Large intestine (tissue), 3 donors: ENCODE measurements at regions not wholly inside any gene's neighbourhood (a gene's known extent, or its start where the extent isn't known, plus 50 kb on each side); places are given as distances from the start of the nearest gene placed in this dataset.
A peak's percentile ranks its signal among the peaks of the same experiment; 100 is the strongest.
"Not testable (repeated sequence)": the region's sequence is repeated elsewhere in the genome, so short reads cannot be mapped to it uniquely, and the experiment has no call there.

ENCODE experiments used
- DNase-seq, 2 donors: peaks; one replicate each; pipeline versions ENCODE4 v3.0.0 to v3.0.0-alpha.2; 2013
- H3K27ac ChIP-seq: one replicate; pipeline ENCODE4 v1.5.1; 2013; ENCODE audit warnings: low read length
- H3K27me3 ChIP-seq: 2 replicates; pipeline ENCODE4 v1.6.1; 2013; ENCODE audit warnings: low read length; ENCODE audit not compliant: control insufficient read depth, insufficient read depth
- H3K36me3 ChIP-seq: 2 replicates; pipeline ENCODE4 v1.6.1; 2013; ENCODE audit warnings: low read length; ENCODE audit not compliant: control insufficient read depth, insufficient read depth
- H3K4me1 ChIP-seq: one replicate; pipeline ENCODE4 v1.6.1; 2013; ENCODE audit warnings: low read length; ENCODE audit not compliant: control insufficient read depth, insufficient read depth
- H3K4me3 ChIP-seq: one replicate; pipeline ENCODE4 v1.5.1; 2013; ENCODE audit warnings: low read length
- H3K9me3 ChIP-seq: one replicate; pipeline ENCODE4 v1.6.1; 2013; ENCODE audit warnings: mild to moderate bottlenecking, low read depth, low read length, moderate library complexity; ENCODE audit not compliant: control insufficient read depth
- WGBS: methylation state at CpG from one replicate; pipeline ENCODE4 v1.1.5; 2013; ENCODE audit warnings: low lambda C conversion rate; ENCODE audit not compliant: insufficient coverage; 5-methylcytosine and 5-hydroxymethylcytosine counted together

- Histone ChIP-seq H3K27ac (no peak overlapping the region), H3K27me3 (no peaks in the 10 kb centered on the region), H3K9me3 (no peaks in the 10 kb centered on the region), H3K4me3 (no peak overlapping the region), H3K36me3 (no peaks in the 10 kb centered on the region), H3K4me1 (no peaks in the 10 kb centered on the region)
- WGBS = 33% methylated on average over 1 of the region's 1 CpG
- peak in 1 of 2 donors; percentile 4 for DNase-seq
These were observed 784.6 kb upstream of the NUDT12 start for GRCh38 chr5:104347119-104347708.

DNA sequence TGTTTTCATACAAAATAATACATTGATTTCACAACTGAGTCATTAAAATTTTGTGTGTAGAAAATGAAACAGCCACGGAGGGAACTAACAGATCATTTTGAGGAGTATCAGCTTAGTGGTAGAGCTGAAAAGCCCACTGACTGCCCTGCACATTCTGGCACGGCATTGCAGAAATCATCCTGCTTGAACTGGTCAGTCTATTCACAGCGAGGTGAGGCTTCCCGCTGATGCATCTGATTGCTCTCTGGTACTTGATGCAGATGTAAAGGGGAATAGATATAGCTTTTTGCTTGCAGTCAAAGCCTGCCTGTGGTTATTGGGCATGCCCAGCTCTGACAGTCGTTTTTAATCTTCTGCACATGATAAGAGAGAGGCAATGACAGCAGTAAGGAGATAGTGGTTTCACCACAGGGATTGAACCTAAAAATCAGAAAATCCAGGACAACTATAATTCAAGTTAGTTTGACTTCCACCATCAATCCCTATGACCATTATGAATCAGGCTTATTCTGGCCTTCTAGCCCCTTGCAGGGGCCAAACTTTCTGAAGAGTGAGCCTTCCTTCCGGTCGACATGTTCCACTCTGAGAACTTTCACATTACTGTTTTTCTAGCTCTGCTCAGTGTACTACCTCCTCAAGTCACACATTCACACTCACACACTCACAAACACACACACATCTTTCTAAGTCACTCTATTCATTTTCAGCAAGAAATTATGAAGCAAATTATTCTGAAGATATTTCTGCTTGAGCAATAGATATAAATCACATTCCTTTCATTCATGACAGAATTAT lies 782.8 kb upstream of the NUDT12 start:
- Histone ChIP-seq H3K4me3 (no peak overlapping the region), H3K36me3 (no peaks in the 10 kb centered on the region), H3K27me3 (no peaks in the 10 kb centered on the region), H3K9me3 (no peaks in the 10 kb centered on the region), H3K27ac (no peak overlapping the region), H3K4me1 (no peaks in the 10 kb centered on the region)
- WGBS = 100% methylated on average over 1 of the region's 7 CpGs
- DNase-seq = no peak

DNA sequence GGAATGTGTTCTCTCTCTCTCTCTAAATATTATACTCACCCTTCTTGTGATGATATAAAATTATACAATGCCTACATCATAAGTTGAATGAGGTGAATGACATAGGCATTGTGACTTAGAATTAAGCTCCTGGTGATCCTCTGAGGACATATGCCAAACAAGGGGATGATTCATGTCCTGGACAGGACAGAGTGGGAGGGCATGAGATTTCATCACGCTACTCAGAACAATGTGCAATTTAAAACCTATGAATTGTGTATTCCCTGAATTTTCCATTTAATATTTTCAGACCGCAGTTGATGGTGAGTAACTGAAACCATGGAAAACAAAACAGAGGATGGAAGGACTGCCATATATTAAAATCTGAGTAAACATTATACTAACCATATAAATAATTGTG lies 782.2 kb upstream of the NUDT12 start:
- no peak for DNase-seq
- Histone ChIP-seq H3K27me3 (no peaks in the 10 kb centered on the region), H3K9me3 (no peaks in the 10 kb centered on the region), H3K36me3 (no peaks in the 10 kb centered on the region), H3K4me1 (no peaks in the 10 kb centered on the region), H3K27ac (no peak overlapping the region), H3K4me3 (no peak overlapping the region)
- WGBS = 100% methylated on average over 1 of the region's 2 CpGs

DNA sequence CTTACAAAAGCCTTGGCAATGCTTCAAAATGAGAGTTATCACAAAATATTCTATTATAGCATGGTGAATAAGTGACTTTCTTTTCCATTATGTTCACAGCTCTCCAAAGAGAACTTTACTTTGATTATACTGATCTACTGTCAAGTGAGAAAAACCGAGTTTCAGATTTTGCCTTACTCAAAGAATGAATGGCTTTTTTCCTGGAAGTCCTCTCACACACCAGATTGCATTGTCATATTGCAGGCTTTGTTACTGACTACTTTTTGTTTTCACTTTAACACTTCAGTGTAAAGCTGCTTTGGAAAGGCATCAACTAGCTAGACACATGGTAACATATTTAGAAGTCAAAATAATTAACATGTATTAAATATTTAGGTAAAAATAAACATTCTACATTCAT lies 765.2 kb upstream of the NUDT12 start:
- H3K4me1 ChIP-seq = no peaks in the 10 kb centered on the region
- DNase-seq = no peak
- no peak overlapping the region for H3K27ac ChIP-seq

DNA sequence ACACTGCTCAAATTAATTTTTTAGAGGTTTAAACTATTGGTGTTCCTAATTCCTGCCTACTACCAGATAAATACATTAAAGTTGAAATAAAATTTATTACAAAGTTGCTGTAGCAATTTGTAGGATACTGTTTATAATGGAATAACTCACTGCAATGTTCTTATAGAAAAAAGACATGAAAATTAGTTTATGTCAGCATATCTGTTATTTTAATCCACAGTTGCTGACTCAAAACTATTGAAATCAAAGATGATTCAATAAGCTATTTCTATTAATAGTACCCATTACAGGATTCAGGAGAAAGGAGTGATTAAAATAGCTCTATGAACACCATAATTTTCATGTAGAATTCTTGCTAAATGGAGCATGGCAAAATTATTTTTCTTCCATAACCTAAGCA lies 764.4 kb upstream of the NUDT12 start:
- Histone ChIP-seq H3K36me3 (no peaks in the 10 kb centered on the region), H3K27me3 (no peaks in the 10 kb centered on the region), H3K9me3 (no peaks in the 10 kb centered on the region), H3K4me1 (no peaks in the 10 kb centered on the region), H3K4me3 (no peak overlapping the region), H3K27ac (no peak overlapping the region)
- DNase-seq = no peak

More for the DNA sequence above, 765.2 kb upstream of the NUDT12 start:
- no CpG with 5 or more reads among the region's 1 CpG for WGBS
- Histone ChIP-seq H3K4me3 (no peak overlapping the region), H3K27me3 (no peaks in the 10 kb centered on the region), H3K9me3 (no peaks in the 10 kb centered on the region), H3K36me3 (no peaks in the 10 kb centered on the region)

GRCh38 chr5:104325356-104325755 lies 762.8 kb upstream of the NUDT12 start:
- WGBS = no CpG with 5 or more reads among the region's 2 CpGs
- no peak overlapping the region for H3K4me3 ChIP-seq
- H3K4me1 ChIP-seq = no peaks in the 10 kb centered on the region
- no peak overlapping the region for H3K27ac ChIP-seq
- no peaks in the 10 kb centered on the region for H3K9me3 ChIP-seq
- H3K36me3 ChIP-seq = no peaks in the 10 kb centered on the region
- no peaks in the 10 kb centered on the region for H3K27me3 ChIP-seq
- DNase-seq = no peak

DNA sequence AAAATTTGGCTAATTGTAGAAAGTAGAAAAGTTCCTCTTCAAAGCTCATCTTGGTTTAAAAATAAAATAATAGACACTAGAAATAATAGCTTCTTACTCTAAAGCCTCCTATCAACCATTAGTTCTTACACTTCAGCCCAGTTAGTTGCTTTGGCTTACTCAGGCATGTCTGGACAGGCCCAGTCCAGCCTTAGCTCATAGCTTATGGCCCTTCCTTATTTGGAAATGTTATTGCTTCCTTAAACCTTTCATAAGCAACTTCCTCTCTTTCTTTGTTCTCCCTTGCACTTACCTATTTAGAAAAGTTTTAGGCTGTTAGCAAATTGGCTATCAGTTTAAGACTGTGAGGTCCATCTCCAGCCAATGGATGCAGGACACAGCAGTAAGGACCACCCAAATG lies 754.1 kb upstream of the NUDT12 start:
- H3K27ac ChIP-seq, H3K4me3 ChIP-seq, H3K27me3 ChIP-seq, H3K36me3 ChIP-seq, H3K9me3 ChIP-seq, H3K4me1 ChIP-seq, DNase-seq: not testable (repeated sequence)

- H3K4me1 ChIP-seq = no peaks in the 10 kb centered on the region
- no peak for DNase-seq
- no peaks in the 10 kb centered on the region for H3K27me3 ChIP-seq
- WGBS = 89% methylated on average over 1 of the region's 1 CpG
- H3K36me3 ChIP-seq = no peaks in the 10 kb centered on the region
- H3K27ac ChIP-seq = no peak overlapping the region
- H3K9me3 ChIP-seq = no peaks in the 10 kb centered on the region
- H3K4me3 ChIP-seq = no peak overlapping the region
These were observed 749.9 kb upstream of the NUDT12 start for GRCh38 chr5:104312481-104312880.

GRCh38 chr5:104305602-104306001 lies 743.0 kb upstream of the NUDT12 start:
- H3K4me3 ChIP-seq = no peak overlapping the region
- H3K4me1 ChIP-seq = no peaks in the 10 kb centered on the region
- no peak for DNase-seq
- no peaks in the 10 kb centered on the region for H3K27me3 ChIP-seq
- no peaks in the 10 kb centered on the region for H3K36me3 ChIP-seq
- no peaks in the 10 kb centered on the region for H3K9me3 ChIP-seq
- WGBS = no CpG with 5 or more reads among the region's 1 CpG
- no peak overlapping the region for H3K27ac ChIP-seq

GRCh38 chr5:104299998-104300706 lies 737.6 kb upstream of the NUDT12 start:
- no peak overlapping the region for H3K4me3 ChIP-seq
- H3K27ac ChIP-seq = no peak overlapping the region
- no peaks in the 10 kb centered on the region for H3K36me3 ChIP-seq
- DNase-seq = no peak
- H3K9me3 ChIP-seq = no peaks in the 10 kb centered on the region
- WGBS = 80% methylated on average over 1 of the region's 7 CpGs
- H3K27me3 ChIP-seq = no peaks in the 10 kb centered on the region
- no peaks in the 10 kb centered on the region for H3K4me1 ChIP-seq
